ENCODE measurements at regions not wholly inside any gene's neighbourhood (a gene's known extent, or its start where the extent isn't known, plus 50 kb on each side); places are given as distances from the start of the nearest gene placed in this dataset.

DNA sequence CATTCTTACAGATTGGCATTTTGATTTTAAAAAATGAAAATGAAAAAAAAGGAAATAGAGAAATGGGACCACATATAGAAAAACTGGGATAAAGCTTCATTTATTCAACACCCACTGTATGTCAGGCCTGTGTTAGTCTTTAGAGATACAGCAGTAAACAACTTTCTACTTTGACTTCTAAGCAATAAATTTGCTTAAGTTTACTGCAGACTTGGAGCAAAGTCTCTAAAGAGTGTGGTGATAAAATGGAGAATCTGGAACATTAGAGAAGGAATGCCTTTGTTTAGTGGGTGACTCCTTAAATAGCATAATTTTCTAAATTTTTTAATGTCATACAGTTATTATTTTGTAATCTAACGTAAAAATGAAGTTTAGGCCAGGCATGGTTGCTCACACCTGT is 80.7 kb upstream of the CNKSR3 start:
- no peak for TF ChIP-seq CTCF (conservative IDR thresholded peaks at IDR 0.05)
- TF ChIP-seq ZFX (IDR thresholded peaks at IDR 0.05), result no peak
- peak overlapping the region; percentile 57 for H3K27ac ChIP-seq

DNA sequence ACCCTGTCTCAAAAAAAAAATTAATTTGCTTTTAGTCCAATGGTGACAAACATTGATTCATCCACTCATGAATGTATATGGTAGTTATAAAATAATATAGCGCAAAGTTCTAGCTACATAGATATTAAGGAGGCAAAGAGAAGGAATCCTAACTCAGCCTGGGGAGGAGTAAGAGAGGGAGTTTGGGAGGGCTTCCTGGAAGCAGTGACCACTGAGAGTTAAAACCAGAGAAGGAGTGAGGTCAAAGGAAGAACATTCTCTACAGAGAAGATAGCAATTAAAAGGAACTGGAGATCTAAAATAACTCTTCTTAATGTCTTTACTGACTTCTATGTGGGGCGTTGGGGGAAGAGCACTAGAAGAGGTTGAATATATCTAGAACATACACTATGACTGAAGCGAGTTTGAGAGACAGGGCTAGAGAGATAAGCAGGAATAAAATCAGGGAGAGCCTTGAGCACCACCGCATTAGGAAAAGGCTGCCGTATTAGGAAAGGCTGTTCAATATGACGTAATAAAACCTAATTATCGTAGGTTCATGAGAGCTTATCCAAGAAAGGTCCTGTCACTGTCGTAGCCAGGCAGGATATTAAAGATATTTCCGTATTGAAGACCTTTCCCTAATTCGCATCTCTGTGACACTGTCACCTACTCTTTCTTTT is 81.8 kb upstream of the CNKSR3 start:
- TF ChIP-seq ZFX (IDR thresholded peaks at IDR 0.05) (no peak), CTCF (conservative IDR thresholded peaks at IDR 0.05) (no peak)
- H3K27ac ChIP-seq, result peak overlapping the region; percentile 57; the same call in 1 of the 2 replicates

DNA sequence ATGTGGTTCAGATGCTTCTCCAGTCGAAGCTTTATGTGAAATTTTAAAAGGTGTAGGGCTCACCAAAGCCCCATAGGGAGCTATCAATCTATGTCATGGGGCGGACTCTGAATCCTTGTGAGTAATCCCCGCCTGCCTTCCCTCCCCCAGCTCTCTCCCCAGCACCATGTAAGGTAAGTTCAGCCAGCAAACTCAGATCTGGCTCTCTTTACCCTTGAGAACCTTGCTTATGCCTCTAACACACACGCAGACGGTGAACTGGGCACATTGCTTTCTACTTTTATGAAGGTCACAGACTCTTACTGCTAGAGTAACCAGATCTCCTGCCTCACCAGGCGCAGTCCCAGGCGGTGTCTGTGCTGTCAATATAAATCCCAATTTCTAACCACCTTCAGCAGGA is 82.6 kb upstream of the CNKSR3 start:
- no peak overlapping the region; the same call in 1 of the 2 replicates for H3K27ac ChIP-seq

GRCh38 chr6:154594496-154595198 is 84.2 kb upstream of the CNKSR3 start:
- TF ChIP-seq CTCF (conservative IDR thresholded peaks at IDR 0.05), result no peak
- TF ChIP-seq ZFX (IDR thresholded peaks at IDR 0.05), result no peak
- H3K27ac ChIP-seq, result no peak overlapping the region; the same call in 1 of the 2 replicates

More for the DNA sequence above, 82.6 kb upstream of the CNKSR3 start:
- TF ChIP-seq ZFX (IDR thresholded peaks at IDR 0.05), result no peak
- TF ChIP-seq CTCF (conservative IDR thresholded peaks at IDR 0.05), result no peak

DNA sequence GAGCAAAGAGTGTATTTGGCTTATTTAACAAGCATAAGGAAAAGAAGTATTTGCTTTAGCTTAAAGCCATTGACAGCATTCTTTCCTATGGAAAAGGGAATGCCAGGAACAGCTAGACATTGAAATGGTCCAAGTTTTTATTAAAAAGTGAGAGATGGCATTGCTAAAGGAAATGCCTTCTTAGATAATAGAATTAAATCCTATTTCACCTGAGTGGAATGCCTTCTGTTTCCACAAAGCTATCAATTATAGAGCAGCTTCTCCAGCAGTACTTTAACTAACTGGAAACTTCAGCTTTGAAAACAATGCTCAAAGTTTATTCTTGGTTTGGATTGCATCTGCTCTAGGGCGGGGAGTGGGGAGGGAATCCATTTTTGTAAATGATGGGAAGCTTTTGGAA is 85.1 kb upstream of the CNKSR3 start:
- no peak overlapping the region for H3K27ac ChIP-seq

DNA sequence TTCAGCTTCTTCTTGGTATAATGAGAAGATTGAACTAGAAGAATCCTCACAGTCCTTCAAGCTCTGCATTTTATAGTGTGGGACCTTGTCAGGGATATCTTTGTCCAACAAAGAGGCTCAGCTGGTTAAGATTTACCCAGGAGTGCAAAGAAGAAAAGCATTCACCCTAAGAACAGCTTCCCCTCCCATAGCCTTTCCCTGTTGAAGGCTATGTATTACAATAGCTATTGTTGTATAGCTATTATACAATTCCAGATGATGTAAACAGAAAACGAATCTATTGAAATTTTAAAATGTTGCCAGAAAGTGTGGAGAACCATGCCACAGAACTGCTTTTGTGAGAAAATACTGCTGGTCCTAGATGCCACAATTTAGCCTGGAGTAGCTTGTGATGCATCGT is 85.5 kb upstream of the CNKSR3 start:
- TF ChIP-seq ZFX (IDR thresholded peaks at IDR 0.05) (no peak), CTCF (conservative IDR thresholded peaks at IDR 0.05) (no peak)
- no peak overlapping the region for H3K27ac ChIP-seq

More for the DNA sequence above, 85.1 kb upstream of the CNKSR3 start:
- no peak for TF ChIP-seq ZFX (IDR thresholded peaks at IDR 0.05)
- TF ChIP-seq CTCF (conservative IDR thresholded peaks at IDR 0.05), result no peak

GRCh38 chr6:154596701-154597100 is 86.2 kb upstream of the CNKSR3 start:
- TF ChIP-seq ZFX (IDR thresholded peaks at IDR 0.05) (no peak), CTCF (conservative IDR thresholded peaks at IDR 0.05) (no peak)
- H3K27ac ChIP-seq, result no peak overlapping the region; the same call in 1 of the 2 replicates
